Inflammatory macrophage (primary cell): ENCODE measurements at regions not wholly inside any gene's neighbourhood (a gene's known extent, or its start where the extent isn't known, plus 50 kb on each side); places are given as distances from the start of the nearest gene placed in this dataset.
"Not testable (repeated sequence)": the region's sequence is repeated elsewhere in the genome, so short reads cannot be mapped to it uniquely, and the experiment has no call there.

Experiments
- DNase-seq, 2 donors: peaks; one replicate each; pipeline ENCODE4 v3.0.0-alpha.2; 2020 to 2022

DNA sequence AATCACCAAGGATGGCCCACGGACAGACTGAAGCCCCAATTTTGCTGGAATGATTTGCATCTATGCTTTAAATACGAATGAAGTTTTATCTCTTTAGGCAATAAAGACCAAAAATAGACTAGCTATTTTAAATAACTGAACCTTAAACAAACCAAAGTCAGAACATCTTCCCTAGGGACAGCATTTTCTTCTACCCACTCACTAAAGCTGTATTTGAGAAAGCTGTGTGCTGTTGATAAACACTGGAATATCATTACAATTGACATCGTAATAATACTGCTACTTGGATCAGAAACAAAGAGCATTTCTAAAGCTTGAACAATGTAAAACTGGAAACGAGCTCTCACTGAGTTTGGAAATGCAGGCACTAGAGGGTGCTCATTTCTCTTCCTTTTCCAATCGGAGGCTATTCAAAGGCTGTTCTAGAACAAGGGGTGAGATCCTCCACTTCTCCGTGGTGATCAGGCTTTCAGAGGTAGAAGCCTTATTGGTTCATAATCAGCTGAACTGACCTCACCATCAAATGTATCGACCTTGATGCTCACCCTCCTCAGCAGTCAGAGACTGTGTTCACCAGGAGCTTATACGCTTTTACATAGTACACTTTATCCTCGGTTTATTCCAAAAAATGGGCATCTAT lies 225.3 kb upstream of the PRSS1 start:
- DNase-seq, result no peak

DNA sequence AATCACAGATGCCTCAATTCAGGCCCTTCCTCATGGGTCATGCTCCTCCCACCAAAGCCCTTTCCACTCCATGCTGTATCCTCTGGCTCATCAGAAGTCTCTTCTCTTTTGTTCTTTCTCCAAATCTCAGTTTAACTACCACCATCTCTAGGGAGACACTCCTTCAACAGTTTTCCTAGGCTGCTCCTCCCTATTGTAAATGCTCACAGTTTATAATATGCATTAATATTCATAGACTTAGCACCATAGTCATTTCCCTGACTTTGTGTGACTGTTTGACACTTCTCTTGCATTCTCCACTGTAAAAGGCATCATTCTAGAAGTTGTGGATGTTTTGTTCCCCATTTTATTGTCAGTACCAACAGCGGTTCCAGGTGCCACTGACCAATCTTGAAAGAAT lies 226.5 kb upstream of the PRSS1 start:
- DNase-seq, result no peak

DNA sequence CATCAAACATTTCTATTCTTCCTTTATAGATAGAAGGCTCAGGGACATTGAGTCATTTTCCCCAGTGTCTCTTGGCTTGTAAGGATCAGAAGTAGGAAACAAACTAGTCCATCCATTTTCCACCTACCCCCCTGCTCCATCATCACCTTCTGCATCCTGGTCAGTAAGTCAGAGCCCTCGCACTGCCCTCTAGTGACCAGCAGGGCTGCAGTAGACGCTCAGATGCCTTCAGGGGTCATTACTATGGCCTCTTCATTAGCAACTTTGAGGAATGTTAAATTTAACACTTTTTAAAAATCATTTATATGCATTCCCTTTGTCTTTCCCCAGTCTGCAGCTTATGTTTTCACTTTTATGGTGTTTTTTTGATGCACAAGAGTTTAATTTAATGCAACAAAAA lies 228.4 kb upstream of the PRSS1 start:
- DNase-seq, result peak in 1 of 2 donors; percentile 10

DNA sequence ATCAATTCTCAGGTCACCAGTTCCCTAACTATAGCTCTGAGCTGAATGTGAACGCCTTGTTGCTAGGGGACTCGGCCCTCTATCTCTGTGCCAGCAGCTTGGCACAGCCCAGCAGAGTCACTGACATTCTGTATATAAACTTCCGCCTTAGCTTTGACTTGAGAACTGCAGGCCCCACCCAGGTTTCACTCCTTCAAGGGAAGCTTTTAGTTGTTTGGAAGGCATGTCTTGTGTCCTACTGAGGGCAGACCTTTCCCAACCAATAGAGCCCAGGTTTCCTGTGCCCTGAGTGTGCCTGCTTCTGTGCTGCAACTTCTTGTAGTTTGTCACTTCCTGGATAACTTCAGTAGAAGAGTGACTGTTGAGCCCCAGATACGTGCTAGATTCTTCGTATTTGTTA lies 228.8 kb upstream of the PRSS1 start:
- DNase-seq, result not testable (repeated sequence)

DNA sequence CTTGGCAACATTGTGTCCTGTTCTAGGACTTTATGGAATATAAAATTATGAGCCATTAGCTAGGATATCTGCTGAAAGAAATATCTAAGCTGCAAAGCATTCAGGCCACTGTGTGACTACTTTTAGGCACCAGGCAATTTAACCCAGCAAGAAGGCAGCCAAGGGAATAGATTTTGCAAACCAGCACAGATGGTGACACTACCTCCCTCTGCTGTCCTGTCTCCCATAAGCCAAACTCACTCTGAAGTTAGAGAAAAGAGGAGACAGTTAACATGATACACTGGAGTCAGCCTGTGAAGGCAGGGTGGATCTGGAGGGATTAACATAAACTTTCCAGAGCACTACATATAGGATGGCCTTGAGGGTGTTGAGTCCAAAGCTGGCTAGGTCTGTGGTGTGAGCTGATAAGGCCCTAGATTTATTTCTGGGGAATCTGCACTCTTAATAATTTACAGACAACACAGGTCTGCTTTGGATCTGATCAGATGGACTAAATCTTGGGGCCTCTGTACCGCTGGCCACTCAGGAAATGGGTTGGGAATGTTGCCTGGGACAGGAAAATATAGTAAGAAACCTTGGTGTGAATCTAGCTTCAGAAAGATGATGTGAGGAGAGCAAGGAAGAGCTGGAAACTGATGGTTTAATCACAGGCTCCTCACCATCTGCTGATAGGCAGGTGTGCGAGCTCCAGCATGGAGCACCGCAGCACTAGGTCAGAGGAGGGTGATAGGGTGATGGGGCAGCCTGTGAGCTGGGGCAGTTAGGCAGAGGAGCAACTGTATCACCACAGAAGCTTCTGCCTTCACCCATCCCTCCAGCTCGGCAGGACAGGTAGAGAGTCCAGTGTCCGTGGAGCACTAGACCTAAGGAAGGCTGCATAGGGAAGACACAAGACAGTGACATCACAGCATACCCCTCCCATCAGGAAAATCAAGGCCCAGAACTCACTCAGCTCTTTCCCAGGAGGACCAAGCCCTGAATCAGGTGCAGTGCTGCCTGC lies 229.9 kb upstream of the PRSS1 start:
- no peak for DNase-seq

DNA sequence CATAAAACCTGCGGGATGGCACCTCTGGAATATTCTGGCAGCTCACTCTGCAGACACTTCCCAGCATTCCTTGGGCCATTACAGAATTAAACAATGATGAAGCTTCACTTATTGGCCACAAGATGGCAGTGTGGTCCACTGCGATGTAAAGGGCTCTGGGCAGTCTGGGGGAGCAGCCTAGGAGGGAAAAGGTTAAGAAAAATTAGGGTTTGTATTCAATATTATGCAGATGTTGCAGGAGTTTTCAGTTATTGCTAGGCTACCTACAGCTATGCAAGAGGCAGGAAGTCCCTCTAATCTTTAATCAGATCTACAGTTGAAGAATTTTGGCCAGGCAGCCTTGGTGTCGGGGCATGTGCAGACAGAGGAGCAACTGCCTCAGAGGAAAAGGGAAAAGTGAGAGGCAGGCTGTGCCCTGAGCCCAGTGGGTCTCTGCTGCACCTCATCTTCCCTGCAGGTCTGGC lies 233.2 kb upstream of the PRSS1 start:
- peak; percentile 57 to 63 for DNase-seq

DNA sequence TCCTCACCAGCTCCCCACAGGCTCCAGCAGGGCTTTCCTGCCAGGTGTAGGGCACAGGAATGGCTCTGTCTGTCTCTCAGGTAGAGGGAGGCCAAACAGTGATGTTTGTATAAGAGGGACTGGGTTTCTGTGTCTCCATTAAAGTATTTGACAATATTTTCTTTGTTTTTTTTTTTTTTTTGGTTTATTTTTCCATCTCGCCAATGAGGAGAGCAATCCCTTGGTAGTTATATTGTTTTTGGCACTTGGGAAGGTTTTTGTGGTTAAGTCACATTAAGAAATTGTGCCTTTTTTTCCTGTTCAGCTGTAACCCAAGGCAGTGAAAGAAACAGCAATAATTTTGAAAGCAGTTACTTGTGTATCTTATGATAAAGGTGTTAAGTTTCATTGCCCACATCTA lies 234.6 kb upstream of the PRSS1 start:
- not testable (repeated sequence) for DNase-seq

DNA sequence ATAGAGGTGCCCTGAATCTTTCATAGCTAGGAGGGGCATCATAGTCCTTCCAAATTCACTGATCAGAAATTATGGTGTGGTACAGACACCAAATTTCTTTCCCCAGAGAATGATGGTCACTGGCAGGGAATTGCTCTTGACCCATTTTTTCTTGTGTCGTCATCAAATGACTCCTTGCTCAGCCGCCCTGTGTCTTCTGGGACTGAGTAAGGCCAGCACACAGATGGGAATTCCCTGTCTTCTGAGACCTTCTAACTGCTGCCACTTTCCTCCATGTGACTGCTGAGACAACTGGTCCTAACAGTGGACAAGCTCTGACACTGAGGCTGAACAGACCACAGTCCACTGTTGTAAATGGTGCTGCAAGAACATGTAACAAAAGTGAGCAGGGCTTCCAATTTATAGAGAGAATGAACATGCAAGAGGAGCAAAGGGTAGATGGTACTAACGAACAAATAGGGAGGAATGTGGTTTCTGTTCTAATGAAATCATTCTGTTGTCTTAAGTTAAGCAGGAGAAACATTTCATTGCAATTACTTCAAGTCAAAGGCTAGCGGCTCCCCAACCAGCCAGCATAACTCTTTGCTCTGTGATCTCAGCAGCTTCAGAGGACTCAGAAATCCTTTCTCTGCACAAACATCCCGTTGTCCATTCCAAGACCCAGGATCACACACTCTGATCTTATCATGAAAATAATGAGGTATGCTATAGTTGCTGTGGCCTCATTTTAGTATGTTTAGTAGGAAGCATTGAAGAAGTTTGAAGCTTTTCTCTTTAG lies 235.9 kb upstream of the PRSS1 start:
- DNase-seq, result no peak

DNA sequence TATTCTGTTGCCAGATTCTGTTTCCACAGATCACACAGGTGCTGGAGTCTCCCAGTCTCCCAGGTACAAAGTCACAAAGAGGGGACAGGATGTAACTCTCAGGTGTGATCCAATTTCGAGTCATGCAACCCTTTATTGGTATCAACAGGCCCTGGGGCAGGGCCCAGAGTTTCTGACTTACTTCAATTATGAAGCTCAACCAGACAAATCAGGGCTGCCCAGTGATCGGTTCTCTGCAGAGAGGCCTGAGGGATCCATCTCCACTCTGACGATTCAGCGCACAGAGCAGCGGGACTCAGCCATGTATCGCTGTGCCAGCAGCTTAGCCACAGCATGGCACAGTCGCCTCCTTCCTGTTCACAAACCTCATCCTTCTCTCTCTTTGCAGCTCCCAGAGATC lies 237.5 kb upstream of the PRSS1 start:
- no peak for DNase-seq

DNA sequence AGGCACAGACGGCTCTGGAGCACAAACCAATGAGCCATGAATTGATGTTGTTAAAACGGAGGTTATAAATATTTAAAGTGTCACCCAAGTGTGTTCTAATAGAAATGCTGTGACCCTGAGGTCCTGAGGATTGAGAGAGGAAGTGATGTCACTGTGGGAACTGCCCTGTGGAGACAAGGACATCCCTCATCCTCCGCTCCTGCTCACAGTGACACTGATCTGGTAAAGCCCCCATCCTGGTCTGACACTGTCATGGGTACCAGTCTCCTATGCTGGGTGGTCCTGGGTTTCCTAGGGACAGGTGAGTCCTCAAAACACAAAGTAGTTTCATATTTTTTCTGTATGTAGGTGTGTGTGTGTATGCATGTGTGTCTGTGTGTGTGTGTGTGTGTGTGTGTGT lies 237.9 kb upstream of the PRSS1 start:
- no peak for DNase-seq

DNA sequence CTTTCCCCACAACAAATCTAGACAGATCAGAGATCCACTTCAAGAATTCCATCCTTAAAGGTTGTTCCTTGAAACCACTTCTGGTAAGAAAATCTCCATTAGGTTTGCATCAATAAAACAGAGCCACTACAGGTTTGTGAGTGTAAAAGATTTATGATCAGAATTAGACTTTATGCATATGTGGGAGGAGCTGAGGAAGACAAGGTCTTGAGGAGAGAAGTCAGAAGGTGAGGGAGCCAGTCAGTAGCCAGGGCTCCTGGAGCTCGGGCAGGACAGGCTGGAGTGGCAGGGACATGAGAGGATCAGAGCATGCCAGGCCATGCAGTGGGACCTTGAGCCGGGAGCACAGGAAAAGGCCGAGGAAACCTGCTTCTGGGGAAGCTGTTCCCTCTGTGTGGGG lies 240.0 kb upstream of the PRSS1 start:
- not testable (repeated sequence) for DNase-seq

DNA sequence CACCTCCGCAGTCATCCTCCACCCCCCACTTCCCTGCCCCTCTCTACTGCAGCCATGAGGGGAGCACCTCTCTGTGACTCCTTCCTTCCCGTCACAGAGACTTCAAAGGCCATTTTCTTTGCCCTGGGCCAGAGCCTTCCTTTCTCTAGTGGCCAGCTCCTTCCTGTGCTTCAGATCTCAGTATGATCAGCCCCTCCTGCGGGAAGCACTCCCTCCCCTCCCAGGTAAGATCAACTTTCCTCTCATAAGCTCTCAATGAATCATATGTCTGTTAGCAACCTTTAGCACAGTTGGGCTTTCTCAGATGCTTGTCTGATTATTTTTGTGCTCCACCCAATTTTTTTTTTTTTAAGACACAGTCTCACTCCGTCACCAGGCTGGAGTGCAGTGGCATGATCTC lies 241.0 kb upstream of the PRSS1 start:
- DNase-seq, result no peak

DNA sequence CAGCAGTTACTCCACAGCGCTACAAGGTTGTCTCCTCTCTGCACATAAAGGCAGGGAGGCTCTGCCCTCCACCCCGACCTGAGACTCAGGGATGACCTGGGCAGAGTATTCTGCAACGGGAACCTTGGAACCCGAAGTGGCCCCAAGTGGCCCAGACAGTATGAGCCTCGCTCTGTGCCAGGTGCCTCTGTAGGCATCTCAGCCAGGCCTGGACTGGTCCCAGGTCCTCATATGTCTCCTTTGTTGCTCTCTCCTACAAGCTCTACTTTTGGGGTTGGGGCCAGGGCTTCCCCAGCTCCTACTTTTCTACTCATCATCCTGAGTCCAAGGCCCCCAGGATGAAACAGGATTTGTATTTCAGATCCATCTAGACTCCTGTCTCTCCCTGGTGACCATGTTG lies 241.5 kb upstream of the PRSS1 start:
- no peak for DNase-seq

DNA sequence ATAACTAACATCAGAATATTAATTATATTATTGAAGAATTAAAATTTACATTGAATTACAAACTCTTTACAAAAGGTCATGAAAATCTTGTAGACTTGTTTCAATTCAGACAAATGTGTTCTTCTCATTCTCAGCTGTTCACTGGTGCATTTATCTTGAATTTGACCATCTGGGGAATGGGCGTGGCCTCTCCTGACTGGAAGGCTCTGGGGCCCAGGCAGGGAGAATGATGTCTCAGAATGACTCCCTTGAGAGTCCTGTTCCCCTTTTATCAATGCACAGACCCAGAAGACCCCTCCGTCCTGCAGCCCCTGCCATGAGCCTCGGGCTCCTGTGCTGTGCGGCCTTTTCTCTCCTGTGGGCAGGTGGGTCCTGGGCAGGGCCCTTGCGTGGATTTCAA lies 242.2 kb upstream of the PRSS1 start:
- not testable (repeated sequence) for DNase-seq

DNA sequence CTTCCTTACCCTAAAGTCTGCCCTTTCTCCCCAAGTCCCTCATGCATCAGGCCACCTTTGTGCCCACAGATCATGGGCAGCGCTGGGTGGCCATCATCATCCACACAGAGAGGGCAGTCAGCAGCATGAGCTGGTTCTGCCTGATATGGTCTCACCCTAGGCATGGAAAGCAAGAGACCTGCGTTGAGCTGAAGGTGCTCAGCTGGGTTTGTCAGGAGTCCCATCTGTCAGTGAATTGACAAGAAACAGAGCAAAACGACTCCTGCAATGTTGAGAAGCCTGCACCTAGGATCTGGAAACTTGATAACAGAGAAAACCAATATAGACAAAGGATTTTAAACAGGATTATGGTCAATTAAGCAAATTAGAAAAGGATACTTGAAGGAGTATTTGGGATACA lies 242.7 kb upstream of the PRSS1 start:
- DNase-seq, result no peak

DNA sequence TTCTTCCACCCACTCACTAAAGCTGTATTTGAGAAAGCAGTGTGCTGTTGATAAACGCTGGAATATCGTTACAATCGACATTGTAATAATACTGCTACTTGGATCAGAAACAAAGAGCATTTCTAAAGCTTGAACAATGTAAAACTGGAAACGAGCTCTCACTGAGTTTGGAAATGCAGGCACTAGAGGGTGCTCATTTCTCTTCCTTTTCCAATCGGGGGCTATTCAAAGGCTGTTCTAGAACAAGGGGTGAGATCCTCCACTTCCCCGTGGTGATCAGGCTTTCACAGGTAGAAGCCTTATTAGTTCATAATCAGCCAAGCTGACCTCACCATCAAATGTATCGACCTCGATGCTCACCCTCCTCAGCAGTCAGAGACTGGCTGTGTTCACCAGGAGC lies 245.3 kb upstream of the PRSS1 start:
- DNase-seq, result not testable (repeated sequence)

DNA sequence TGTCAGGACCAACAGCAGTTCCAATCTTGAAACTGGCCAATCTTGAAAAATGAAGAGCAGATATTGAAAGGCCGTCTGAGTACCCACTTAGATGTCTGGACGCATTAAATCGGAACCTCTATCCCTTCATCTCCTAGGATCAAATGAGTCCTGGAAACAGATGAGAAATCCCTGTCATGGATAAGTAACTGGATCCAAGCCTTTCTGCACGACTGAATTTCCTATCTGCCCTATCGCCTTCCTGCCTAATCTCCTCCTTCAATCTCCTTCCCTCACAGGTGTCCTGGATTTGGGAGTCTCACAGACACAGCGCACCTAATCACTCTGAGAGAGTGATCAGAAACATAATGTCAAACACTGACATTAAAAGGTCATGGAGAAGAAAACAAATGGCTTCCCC lies 245.2 kb upstream of the PRSS58 start:
- no peak for DNase-seq

DNA sequence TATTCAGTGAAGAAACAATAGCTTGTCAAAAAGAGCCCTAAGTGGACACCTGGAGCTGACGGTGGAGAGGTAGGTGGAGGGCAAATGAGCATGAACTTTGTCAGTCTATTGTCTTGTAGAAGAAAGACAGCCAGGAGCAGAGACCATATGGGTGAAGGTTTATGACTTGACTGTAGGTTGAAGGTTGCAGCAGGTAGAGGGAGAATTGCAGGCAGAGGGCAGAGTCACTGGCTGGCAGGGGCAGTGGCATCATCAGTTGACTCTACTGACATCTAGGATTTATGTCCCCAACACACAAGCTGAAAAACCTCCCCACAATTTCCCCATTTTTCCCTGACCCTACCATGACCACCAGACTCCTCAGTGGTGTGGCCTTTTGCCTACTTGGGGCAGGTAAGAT lies 243.6 kb upstream of the PRSS58 start:
- DNase-seq, result no peak

DNA sequence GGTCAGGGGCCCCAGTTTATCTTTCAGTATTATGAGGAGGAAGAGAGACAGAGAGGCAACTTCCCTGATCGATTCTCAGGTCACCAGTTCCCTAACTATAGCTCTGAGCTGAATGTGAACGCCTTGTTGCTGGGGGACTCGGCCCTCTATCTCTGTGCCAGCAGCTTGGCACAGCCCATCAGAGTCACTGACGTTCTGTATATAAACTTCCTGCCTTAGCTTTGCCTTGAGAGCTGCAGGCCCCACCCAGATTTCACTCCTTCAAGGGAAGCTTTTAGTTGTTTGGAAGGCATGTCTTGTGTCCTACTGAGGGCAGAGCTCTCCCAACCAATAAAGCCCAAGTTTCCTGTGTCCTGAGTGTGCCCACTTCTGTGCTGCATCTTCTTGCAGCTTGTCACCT lies 242.5 kb upstream of the PRSS58 start:
- no peak for DNase-seq

DNA sequence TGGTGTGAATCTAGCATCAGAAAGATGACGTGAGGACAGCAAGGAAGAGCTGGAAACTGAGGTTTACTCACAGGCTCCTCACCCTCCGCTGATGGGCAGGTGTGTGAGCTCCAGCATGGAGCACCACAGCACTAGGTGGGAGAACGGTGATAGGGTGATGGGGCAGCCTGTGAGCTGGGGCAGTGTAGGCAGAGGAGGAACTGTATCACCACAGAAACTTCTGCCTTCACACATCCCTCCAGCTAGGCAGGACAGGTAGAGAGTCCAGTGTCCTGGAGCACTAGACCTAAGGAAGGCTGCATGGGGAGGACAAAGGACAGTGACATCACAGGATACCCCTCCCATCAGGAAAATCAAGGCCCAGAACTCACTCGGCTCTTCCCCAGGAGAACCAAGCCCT lies 241.8 kb upstream of the PRSS58 start:
- DNase-seq, result no peak

DNA sequence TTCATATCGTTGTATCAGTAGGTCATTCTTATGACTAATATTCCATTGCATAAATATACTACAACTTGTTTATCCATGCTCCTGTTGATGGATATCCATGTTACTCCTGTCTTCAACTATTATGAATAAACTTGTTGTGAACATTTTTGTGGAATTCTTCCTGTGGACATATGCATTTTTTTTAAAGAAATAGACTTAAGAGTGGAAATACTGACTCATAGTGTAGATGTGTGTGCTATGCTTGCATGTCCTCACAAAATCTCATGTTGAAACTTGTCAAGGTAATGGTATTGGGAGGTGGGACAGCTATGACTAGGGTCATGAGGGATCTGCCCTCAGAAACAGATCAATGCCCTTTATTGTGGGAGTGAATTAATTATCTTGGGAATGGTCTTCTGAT lies 240.5 kb upstream of the PRSS58 start:
- no peak for DNase-seq

DNA sequence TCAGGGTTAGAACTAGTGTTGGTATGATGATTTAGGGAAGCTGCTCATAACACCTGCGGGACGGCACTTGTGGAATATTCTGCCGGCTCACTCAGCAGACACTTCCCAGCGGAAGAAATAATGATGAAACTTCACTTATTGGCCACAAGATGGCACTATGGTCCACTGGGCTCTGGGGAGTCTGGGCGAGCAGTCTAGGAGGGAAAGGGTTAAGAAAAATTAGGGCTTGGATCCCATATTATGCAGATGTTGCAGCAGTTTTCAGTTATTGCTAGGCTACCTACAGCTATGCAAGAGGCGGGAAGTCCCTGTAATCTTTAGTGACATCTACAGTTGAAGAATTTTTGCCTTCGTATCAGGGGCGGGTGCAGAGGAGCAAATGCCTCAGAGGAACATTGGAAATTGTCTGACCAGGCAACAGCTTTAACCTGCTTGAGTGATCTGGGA lies 238.7 kb upstream of the PRSS58 start:
- peak; percentile 36 to 40 for DNase-seq

DNA sequence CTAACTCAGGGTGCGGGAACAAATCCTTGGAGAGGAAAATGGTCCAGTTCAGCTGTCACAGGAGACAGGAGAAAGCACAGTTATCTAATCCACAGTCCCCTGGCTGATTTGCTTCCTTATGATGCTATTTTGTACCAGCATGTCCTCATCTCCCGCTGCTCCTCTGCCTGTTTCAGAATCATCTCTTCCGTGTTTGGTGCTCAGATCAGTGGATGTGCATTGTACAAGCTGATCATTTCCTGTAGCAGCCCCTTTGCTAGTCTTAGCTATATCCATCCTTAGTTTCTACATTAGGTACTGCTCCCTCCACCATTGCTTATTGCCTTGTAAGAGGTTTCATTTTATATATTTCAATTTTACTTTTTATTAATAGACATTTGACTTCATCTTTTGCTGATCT lies 238.0 kb upstream of the PRSS58 start:
- DNase-seq, result not testable (repeated sequence)
